Lower leg skin (tissue), 4 donors: ENCODE measurements at regions not wholly inside any gene's neighbourhood (a gene's known extent, or its start where the extent isn't known, plus 50 kb on each side); places are given as distances from the start of the nearest gene placed in this dataset.

Experiments
- DNase-seq, 2 donors: peaks; one replicate each; pipeline ENCODE4 v3.0.0-alpha.2; 2019; ENCODE audit warnings: low spot score in 2 of 2
- H3K4me3 ChIP-seq: fragments of 200-600 bp; sonication (generic); 2 replicates; pipeline ENCODE4 v1.5.1; 2017; ENCODE audit warnings: mild to moderate bottlenecking, low read depth; ENCODE audit not compliant: poor library complexity, severe bottlenecking
- CTCF ChIP-seq, 3 donors: fragments of 450-650 bp; IDR thresholded peaks; one replicate each; pipeline ENCODE4 v1.5.1; 2016; ENCODE audit warnings: antibody characterized with exemption in 3 of 3, mild to moderate bottlenecking in 3 of 3, moderate library complexity in 2 of 3
- POLR2A ChIP-seq, 2 donors: fragments of 450-650 bp; IDR thresholded peaks; one replicate each; pipeline ENCODE4 v1.6.1; 2016 to 2017; ENCODE audit warnings: antibody characterized with exemption in 2 of 2, mild to moderate bottlenecking in 1 of 2, moderate library complexity in 1 of 2
- WGBS, 2 donors: methylation state at CpG; one replicate each; pipeline ENCODE4 v1.1.5; 2018; 5-methylcytosine and 5-hydroxymethylcytosine counted together
- intact Hi-C: fragments of 100-400 bp; cut with DNase I; formaldehyde crosslinking; loops from one replicate; pipeline ENCODE4 v1.15.0; 2023; ENCODE audit warnings: low total_unique reads

DNA sequence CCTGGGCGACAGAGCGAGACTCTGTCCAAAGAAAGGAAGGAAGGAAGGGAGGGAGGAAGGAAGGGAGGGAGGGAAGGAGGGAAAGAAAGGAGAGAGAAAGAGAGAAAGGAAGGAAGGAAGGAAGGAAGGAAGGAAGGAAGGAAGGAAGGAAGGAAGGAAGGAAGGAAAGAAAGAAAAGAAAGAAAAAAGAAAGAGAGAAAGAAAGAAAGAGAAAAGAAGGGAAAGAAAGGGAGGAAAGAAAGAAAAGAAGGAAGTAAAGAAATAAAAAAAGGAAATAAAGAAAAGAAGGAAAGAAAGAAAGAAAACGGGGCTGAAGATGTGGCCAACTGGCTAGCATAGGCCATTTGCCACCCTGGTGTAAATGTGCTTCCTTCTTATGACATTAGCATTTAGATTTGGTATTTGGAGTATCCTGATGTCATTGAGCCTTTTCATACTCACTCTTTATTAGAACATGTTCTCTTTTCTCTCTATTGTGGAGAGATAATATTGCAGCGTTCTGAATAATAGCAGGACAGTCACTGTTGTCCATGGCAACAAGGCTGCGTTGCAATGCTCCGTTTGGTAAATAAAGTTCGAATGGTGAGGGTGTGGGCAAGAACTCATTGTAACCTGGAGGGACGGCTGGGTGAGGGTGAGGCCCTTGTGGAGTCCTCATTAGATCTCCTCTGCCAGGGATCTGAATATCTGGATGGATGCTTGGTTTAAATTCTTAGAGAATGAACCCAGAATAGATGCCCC, 173.9 kb upstream of the UBL3 start:
- 86 to 87% methylated on average over 8 of the region's 8 CpGs for WGBS, 2 donors
- TF ChIP-seq CTCF (IDR thresholded peaks at IDR 0.05) (no peak), POLR2A (IDR thresholded peaks at IDR 0.05) (no peak)
- H3K4me3 ChIP-seq, result no peak overlapping the region
- DNase-seq, result no peak
- intact Hi-C loops, result no loop called here

DNA sequence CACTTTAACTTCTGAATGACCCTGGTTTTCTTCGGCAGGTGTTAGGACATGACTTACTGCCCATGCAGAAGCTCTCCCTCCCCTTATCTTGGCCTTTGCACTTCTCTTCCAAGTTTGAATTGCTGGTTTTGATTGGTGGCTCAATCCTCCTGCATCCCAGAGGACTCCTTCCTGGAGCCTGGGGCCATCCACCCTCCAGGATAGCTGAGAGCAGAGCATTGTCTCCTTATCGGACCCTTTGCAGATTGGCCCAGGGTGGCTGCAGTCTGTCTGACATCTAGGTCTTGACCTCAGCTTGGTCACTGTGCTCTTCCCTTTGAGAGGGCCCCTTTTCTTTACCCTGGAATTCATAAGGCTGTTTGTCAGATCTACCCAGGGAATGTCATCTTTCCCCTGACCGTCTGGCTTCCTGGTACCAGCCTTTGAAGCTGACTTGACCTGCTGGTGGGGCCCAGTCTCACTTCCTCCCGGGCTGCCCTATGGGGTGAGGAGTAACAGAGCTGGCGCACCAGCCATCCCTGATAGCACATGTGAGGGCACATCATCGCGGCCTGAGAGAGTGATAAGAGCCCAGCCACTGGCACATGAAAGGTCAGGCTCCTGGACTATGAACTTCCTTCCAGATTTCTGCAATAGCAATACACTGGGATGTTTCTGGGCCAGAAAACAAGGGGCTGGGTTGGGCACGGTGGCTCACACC, 172.9 kb upstream of the UBL3 start:
- TF ChIP-seq CTCF (IDR thresholded peaks at IDR 0.05) (no peak), POLR2A (IDR thresholded peaks at IDR 0.05) (no peak)
- 87 to 94% methylated on average over 8 of the region's 8 CpGs for WGBS, 2 donors
- H3K4me3 ChIP-seq, result no peak overlapping the region
- intact Hi-C loops, result no loop called here
- DNase-seq, result no peak

DNA sequence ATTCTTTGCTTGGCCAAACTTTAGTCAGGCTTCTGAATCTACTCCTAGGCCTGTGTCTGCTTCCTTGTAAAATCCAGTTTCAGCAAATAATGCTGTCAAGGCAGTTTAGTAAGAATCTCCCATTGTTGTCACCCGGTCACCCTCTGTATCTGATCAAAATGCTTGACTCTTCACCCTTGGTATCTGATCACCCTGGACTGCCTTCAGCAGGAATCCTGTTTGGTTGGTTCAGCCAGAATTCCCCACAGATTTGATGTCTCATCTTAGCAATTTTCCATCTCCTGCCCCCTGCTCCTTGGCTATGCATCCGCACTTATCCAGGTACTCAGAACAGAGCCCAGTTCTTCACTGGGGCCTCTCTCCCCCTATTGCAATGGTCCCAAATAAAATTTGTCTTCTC, 172.4 kb upstream of the UBL3 start:
- no peak for DNase-seq
- TF ChIP-seq POLR2A (IDR thresholded peaks at IDR 0.05) (no peak), CTCF (IDR thresholded peaks at IDR 0.05) (no peak)
- WGBS, 2 donors, result 88 to 90% methylated on average over 2 of the region's 2 CpGs
- H3K4me3 ChIP-seq, result no peak overlapping the region
- intact Hi-C loops, result no loop called here

- no peak for DNase-seq
- TF ChIP-seq POLR2A (IDR thresholded peaks at IDR 0.05) (no peak), CTCF (IDR thresholded peaks at IDR 0.05) (no peak)
- 92% methylated on average over 10 of the region's 10 CpGs for WGBS, 2 donors
- intact Hi-C loops, result no loop called here
- H3K4me3 ChIP-seq, result no peak overlapping the region
These were observed 171.8 kb upstream of the UBL3 start for GRCh38 chr13:30022256-30022655.

GRCh38 chr13:30021611-30022010, 171.2 kb upstream of the UBL3 start:
- no peak overlapping the region for H3K4me3 ChIP-seq
- intact Hi-C loops, result no loop called here
- 58 to 61% methylated on average over 2 of the region's 2 CpGs for WGBS, 2 donors
- no peak for TF ChIP-seq POLR2A (IDR thresholded peaks at IDR 0.05)
- TF ChIP-seq CTCF (IDR thresholded peaks at IDR 0.05), result no peak
- no peak for DNase-seq
